Glutamatergic neuron (in vitro differentiated cells): ENCODE measurements at regions not wholly inside any gene's neighbourhood (a gene's known extent, or its start where the extent isn't known, plus 50 kb on each side); places are given as distances from the start of the nearest gene placed in this dataset.
"Not testable (repeated sequence)": the region's sequence is repeated elsewhere in the genome, so short reads cannot be mapped to it uniquely, and the experiment has no call there.

ENCODE experiments used
- DNase-seq: peaks from one replicate; pipeline ENCODE4 v3.0.0; 2022
- H3K27ac Mint-ChIP-seq: one replicate; pipeline ENCODE4 v1.8.0; 2020; ENCODE audit warnings: mild to moderate bottlenecking, mixed read lengths, inconsistent platforms; ENCODE audit not compliant: unreplicated experiment
- H3K27me3 Mint-ChIP-seq: one replicate; pipeline ENCODE4 v1.8.0; 2020; ENCODE audit warnings: mild to moderate bottlenecking, moderate library complexity, mixed read lengths, inconsistent platforms; ENCODE audit not compliant: unreplicated experiment
- H3K36me3 Mint-ChIP-seq: one replicate; pipeline ENCODE4 v1.8.0; 2020; ENCODE audit warnings: mild to moderate bottlenecking, mixed read lengths, inconsistent platforms; ENCODE audit not compliant: unreplicated experiment
- H3K4me1 Mint-ChIP-seq: one replicate; pipeline ENCODE4 v1.8.0; 2020; ENCODE audit warnings: mild to moderate bottlenecking, low read depth, mixed read lengths, inconsistent platforms; ENCODE audit not compliant: unreplicated experiment
- H3K4me3 Mint-ChIP-seq: one replicate; pipeline ENCODE4 v1.8.0; 2020; ENCODE audit warnings: mild to moderate bottlenecking, mixed read lengths, inconsistent platforms; ENCODE audit not compliant: unreplicated experiment
- H3K9me3 Mint-ChIP-seq: one replicate; pipeline ENCODE4 v1.8.0; 2020; ENCODE audit warnings: mild to moderate bottlenecking, moderate library complexity, mixed read lengths, inconsistent platforms; ENCODE audit not compliant: unreplicated experiment
- CTCF ChIP-seq: fragments of 200-600 bp; sonication (generic); IDR thresholded peaks from one replicate; pipeline ENCODE4 v1.5.0; 2021; ENCODE audit not compliant: partially characterized antibody, unreplicated experiment

- DNase-seq: no peak
- no peaks in the 10 kb centered on the region for H3K36me3 Mint-ChIP-seq
- TF ChIP-seq CTCF: no peak
- no peak overlapping the region for H3K27ac Mint-ChIP-seq
- peaks cover 6% of the 10 kb centered on the region for H3K27me3 Mint-ChIP-seq
- no peak overlapping the region for H3K4me3 Mint-ChIP-seq
- H3K9me3 Mint-ChIP-seq: peaks cover 2% of the 10 kb centered on the region
- H3K4me1 Mint-ChIP-seq: peaks cover 9% of the 10 kb centered on the region
Observed at GRCh38 chr9:38482918-38483592, 58.8 kb upstream of the IGFBPL1 start.

GRCh38 chr9:38478211-38478610 lies 54.0 kb upstream of the IGFBPL1 start:
- no peak for TF ChIP-seq CTCF
- Mint-ChIP-seq H3K27ac (no peak overlapping the region), H3K4me1 (peaks cover 4% of the 10 kb centered on the region), H3K36me3 (peaks cover 14% of the 10 kb centered on the region), H3K9me3 (peaks cover 6% of the 10 kb centered on the region), H3K27me3 (peaks cover 7% of the 10 kb centered on the region), H3K4me3 (no peak overlapping the region)
- no peak for DNase-seq

GRCh38 chr9:38474476-38474875 lies 50.2 kb upstream of the IGFBPL1 start:
- not testable (repeated sequence) for H3K27ac Mint-ChIP-seq, H3K27me3 Mint-ChIP-seq, DNase-seq, H3K4me1 Mint-ChIP-seq, H3K4me3 Mint-ChIP-seq, H3K9me3 Mint-ChIP-seq
- H3K36me3 Mint-ChIP-seq: peaks cover 19% of the 10 kb centered on the region
